Stomach (tissue), 8 donors: ENCODE measurements at regions not wholly inside any gene's neighbourhood (a gene's known extent, or its start where the extent isn't known, plus 50 kb on each side); places are given as distances from the start of the nearest gene placed in this dataset.

ENCODE experiments used
- DNase-seq, 2 donors: peaks; one replicate each; pipeline versions ENCODE4 v3.0.0 to v3.0.0-alpha.2; 2013 to 2019
- H3K27ac ChIP-seq, 5 donors: fragments of 200-600 bp in 4 of 5; sonication (generic) in 4 of 5; one replicate each; pipeline ENCODE4 v1.5.1; 2013 to 2019; ENCODE audit warnings: mild to moderate bottlenecking in 1 of 5, moderate library complexity in 1 of 5
- H3K27me3 ChIP-seq, 3 donors: fragments of 200-600 bp; sonication (generic); one replicate each; pipeline ENCODE4 v1.5.1; 2017 to 2019; ENCODE audit warnings: mixed run types in 1 of 3
- H3K36me3 ChIP-seq, 4 donors: fragments of 200-600 bp; sonication (generic); 1 replicate in 3 of 4; 2 replicates in 1 of 4; pipeline ENCODE4 v1.5.1; 2016 to 2019
- H3K4me1 ChIP-seq, 4 donors: fragments of 200-600 bp; sonication (generic); one replicate each; pipeline ENCODE4 v1.5.1; 2016 to 2019
- H3K4me3 ChIP-seq, 4 donors: fragments of 200-600 bp; sonication (generic) in 3 of 4; one replicate each; pipeline ENCODE4 v1.5.1; 2016 to 2019; ENCODE audit warnings: mild to moderate bottlenecking in 1 of 4
- H3K9me3 ChIP-seq, 4 donors: fragments of 200-600 bp; sonication (generic); one replicate each; pipeline ENCODE4 v1.5.1; 2016 to 2019
- CTCF ChIP-seq, 7 experiments: fragments of 450-650 bp in 4 of 7; fragments of 200-600 bp in 3 of 7; sonication (generic) in 3 of 7; IDR thresholded peaks; one replicate each; pipeline ENCODE4 v1.5.1; 2016 to 2019; ENCODE audit warnings: antibody characterized with exemption in 7 of 7, control low read depth in 2 of 7, mild to moderate bottlenecking in 1 of 7
- EP300 ChIP-seq: sonication (generic); formaldehyde crosslinking; IDR thresholded peaks from one replicate; pipeline ENCODE4 v1.6.1; 2017; ENCODE audit warnings: antibody characterized with exemption
- POLR2A ChIP-seq, 4 donors: fragments of 450-650 bp; IDR thresholded peaks; one replicate each; pipeline ENCODE4 v1.6.1; 2016; ENCODE audit warnings: antibody characterized with exemption in 4 of 4, control low read depth in 2 of 4, mild to moderate bottlenecking in 1 of 4, moderate library complexity in 1 of 4
- POLR2AphosphoS5 ChIP-seq, 3 donors: sonication (generic); formaldehyde crosslinking; IDR thresholded peaks; one replicate each; pipeline ENCODE4 v1.6.1; 2016; ENCODE audit warnings: antibody characterized with exemption in 3 of 3
- WGBS, 5 donors: extraction: QIAGEN DNeasy Blood & Tissue Kit in 3 of 5; methylation state at CpG; one replicate each; pipeline versions ENCODE4 v1.1.5 to v1.1.7; 2013 to 2018; 5-methylcytosine and 5-hydroxymethylcytosine counted together
- intact Hi-C: fragments of 100-400 bp; cut with DNase I; formaldehyde crosslinking; loops from one replicate; pipeline ENCODE4 v1.15.1; 2023; ENCODE audit warnings: low total_unique reads
- donor health status: healthy with polysubstance abuse.
- donor health status: Bipolar disorder and iron deficiency.
- donor health status: healthy.

- Histone ChIP-seq H3K4me1 (no peaks in the 10 kb centered on the region), H3K9me3 (no peaks in the 10 kb centered on the region), H3K27me3 (no peaks in the 10 kb centered on the region), H3K27ac (no peak overlapping the region), H3K36me3 (no peaks in the 10 kb centered on the region), H3K4me3 (no peak overlapping the region)
- WGBS, 5 donors = 9 to 16% (median 11%) methylated on average over 4 of the region's 4 CpGs
- no peak for DNase-seq
- TF ChIP-seq POLR2A (IDR thresholded peaks at IDR 0.05) (no peak), POLR2AphosphoS5 (IDR thresholded peaks at IDR 0.05) (no peak), EP300 (no peak), CTCF (IDR thresholded peaks at IDR 0.05) (no peak)
- intact Hi-C loops = no loop called here
These were observed 643.5 kb upstream of the POT1 start for GRCh38 chr7:125573126-125573525.

DNA sequence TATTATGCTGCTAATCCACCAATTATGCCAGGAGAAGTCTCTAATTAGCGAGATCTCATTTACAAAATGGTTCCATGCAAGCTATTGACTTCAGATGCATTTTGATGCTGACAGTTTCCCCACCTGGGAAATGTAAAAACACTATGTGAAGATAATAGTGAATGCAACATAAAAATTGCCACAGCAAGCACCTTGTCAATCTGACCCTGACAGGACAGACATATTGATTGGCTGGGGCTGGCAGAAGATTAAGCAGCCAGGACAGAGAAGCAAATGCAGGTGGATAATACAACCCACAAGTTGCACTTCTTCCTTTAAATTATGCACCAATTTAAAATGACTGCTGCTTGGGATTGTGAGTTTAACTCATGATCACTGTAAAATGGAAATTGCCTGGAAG lies 642.8 kb upstream of the POT1 start:
- intact Hi-C loops = no loop called here
- Histone ChIP-seq H3K4me1 (no peaks in the 10 kb centered on the region), H3K27ac (no peak overlapping the region), H3K9me3 (no peaks in the 10 kb centered on the region), H3K27me3 (no peaks in the 10 kb centered on the region), H3K36me3 (no peaks in the 10 kb centered on the region), H3K4me3 (no peak overlapping the region)
- 69 to 88% (median 75%) methylated on average over 1 of the region's 1 CpG for WGBS, 5 donors
- no peak for TF ChIP-seq POLR2A (IDR thresholded peaks at IDR 0.05)
- no peak for TF ChIP-seq POLR2AphosphoS5 (IDR thresholded peaks at IDR 0.05)
- no peak for TF ChIP-seq CTCF (IDR thresholded peaks at IDR 0.05)
- TF ChIP-seq EP300 = no peak
- no peak for DNase-seq

- no peaks in the 10 kb centered on the region for H3K36me3 ChIP-seq
- H3K27me3 ChIP-seq = no peaks in the 10 kb centered on the region
- DNase-seq = no peak
- TF ChIP-seq CTCF (IDR thresholded peaks at IDR 0.05) = no peak
- no peak for TF ChIP-seq POLR2A (IDR thresholded peaks at IDR 0.05)
- TF ChIP-seq EP300 = no peak
- no peak for TF ChIP-seq POLR2AphosphoS5 (IDR thresholded peaks at IDR 0.05)
- no peak overlapping the region for H3K4me3 ChIP-seq
- 83 to 97% (median 95%) methylated on average over 4 of the region's 4 CpGs for WGBS, 5 donors
- H3K4me1 ChIP-seq = no peaks in the 10 kb centered on the region
- intact Hi-C loops = no loop called here
- H3K27ac ChIP-seq = no peak overlapping the region
- peaks cover 0 to 4% (median 0%) of the 10 kb centered on the region in 4 donors for H3K9me3 ChIP-seq
These were observed 639.2 kb upstream of the POT1 start for GRCh38 chr7:125568799-125569198.

DNA sequence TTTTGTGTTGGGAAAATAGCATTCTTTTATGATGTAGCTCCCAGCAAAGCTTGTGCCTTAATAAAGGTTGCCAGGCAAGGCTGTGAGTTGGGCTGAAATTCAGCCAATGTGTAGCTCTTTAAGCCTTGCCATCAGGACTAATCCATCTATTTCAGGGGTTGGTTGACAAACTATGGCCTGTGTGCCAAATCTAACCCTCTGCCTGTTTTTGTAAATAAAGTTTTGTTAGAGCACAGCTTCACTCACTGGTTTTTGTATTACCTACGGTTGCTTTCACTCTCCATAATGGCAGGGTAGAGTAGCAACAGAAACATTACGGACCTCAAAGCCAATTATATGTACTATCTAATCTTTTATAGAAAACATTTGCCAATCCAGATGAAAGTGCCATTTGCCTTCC lies 638.1 kb upstream of the POT1 start:
- H3K9me3 ChIP-seq = peaks cover 0 to 7% (median 0%) of the 10 kb centered on the region in 4 donors
- no peak overlapping the region for H3K27ac ChIP-seq
- no peaks in the 10 kb centered on the region for H3K36me3 ChIP-seq
- no peaks in the 10 kb centered on the region for H3K27me3 ChIP-seq
- intact Hi-C loops = no loop called here
- WGBS, 5 donors = 25 to 54% (median 34%) methylated on average over 2 of the region's 2 CpGs
- no peaks in the 10 kb centered on the region for H3K4me1 ChIP-seq
- H3K4me3 ChIP-seq = no peak overlapping the region
- no peak for TF ChIP-seq CTCF (IDR thresholded peaks at IDR 0.05)
- TF ChIP-seq EP300 = no peak
- no peak for TF ChIP-seq POLR2AphosphoS5 (IDR thresholded peaks at IDR 0.05)
- no peak for TF ChIP-seq POLR2A (IDR thresholded peaks at IDR 0.05)
- no peak for DNase-seq
